H1 (cell line): ENCODE measurements at regions not wholly inside any gene's neighbourhood (a gene's known extent, or its start where the extent isn't known, plus 50 kb on each side); places are given as distances from the start of the nearest gene placed in this dataset.

Experiments
- BACH1 ChIP-seq: IDR thresholded peaks from 2 replicates; pipeline ENCODE4 v1.6.1; 2012; ENCODE audit warnings: low read length, improper control_type of control experiment
- CHD2 ChIP-seq: IDR thresholded peaks from 2 replicates; pipeline ENCODE4 v1.6.1; 2012; ENCODE audit warnings: low read length, improper control_type of control experiment
- CREB1 ChIP-seq: IDR thresholded peaks from 2 replicates; pipeline ENCODE4 v1.6.1; 2012; ENCODE audit warnings: inconsistent platforms
- EP300 ChIP-seq, 2 experiments: IDR thresholded peaks; 1 replicate in 1 of 2; 2 replicates in 1 of 2; pipeline ENCODE4 v1.6.1; 2011 to 2012; ENCODE audit warnings: low read depth in 2 of 2, low read length in 2 of 2, mild to moderate bottlenecking in 2 of 2, borderline replicate concordance in 1 of 2, inconsistent platforms in 1 of 2, moderate library complexity in 1 of 2
- GTF2F1 ChIP-seq: IDR thresholded peaks from 2 replicates; pipeline ENCODE4 v1.6.1; 2012; ENCODE audit warnings: low read depth, low read length, improper control_type of control experiment, borderline replicate concordance
- HDAC2 ChIP-seq, 2 experiments: fragments of 300-600 bp in 1 of 2; sonication (generic) in 1 of 2; IDR thresholded peaks; 2 replicates each; pipeline ENCODE4 v1.6.1; 2011 to 2012; ENCODE audit warnings: low read depth in 2 of 2, low read length in 2 of 2, mild to moderate bottlenecking in 2 of 2, moderate library complexity in 2 of 2, borderline replicate concordance in 1 of 2, inconsistent platforms in 1 of 2
- JUN ChIP-seq: IDR thresholded peaks from 2 replicates; pipeline ENCODE4 v1.6.1; 2011; ENCODE audit warnings: low read depth, mild to moderate bottlenecking, improper control_type of control experiment, low read length
- JUND ChIP-seq: IDR thresholded peaks from 2 replicates; pipeline ENCODE4 v1.6.1; 2011; ENCODE audit warnings: mild to moderate bottlenecking, improper control_type of control experiment, low read length
- KDM5A ChIP-seq: fragments of 200-600 bp; IDR thresholded peaks from 2 replicates; pipeline ENCODE4 v1.7.1; 2012; ENCODE audit warnings: mild to moderate bottlenecking, low read length, inconsistent platforms, mixed read lengths
- NANOG ChIP-seq: IDR thresholded peaks from 2 replicates; pipeline ENCODE4 v1.6.1; 2011; ENCODE audit warnings: low read length, low read depth, mild to moderate bottlenecking, inconsistent platforms; ENCODE audit not compliant: insufficient read depth, poor library complexity, severe bottlenecking
- RAD21 ChIP-seq, 2 experiments: IDR thresholded peaks in 1 of 2; conservative IDR thresholded peaks in 1 of 2; 2 replicates each; pipeline ENCODE4 v1.6.1; 2011; ENCODE audit warnings: low read depth in 2 of 2, low read length in 2 of 2, improper control_type of control experiment in 1 of 2, inconsistent platforms in 1 of 2, mild to moderate bottlenecking in 1 of 2, moderate library complexity in 1 of 2
- RFX5 ChIP-seq: IDR thresholded peaks from 2 replicates; pipeline ENCODE4 v1.6.1; 2011; ENCODE audit warnings: low read depth, low read length, improper control_type of control experiment, borderline replicate concordance
- SIRT6 ChIP-seq: IDR thresholded peaks from one replicate; pipeline ENCODE4 v1.7.1; 2012; ENCODE audit warnings: low read length, inconsistent platforms
- SP1 ChIP-seq: IDR thresholded peaks from 2 replicates; pipeline ENCODE4 v1.6.1; 2011; ENCODE audit warnings: low read depth, low read length
- TBP ChIP-seq: IDR thresholded peaks from 2 replicates; pipeline ENCODE4 v1.6.1; 2011; ENCODE audit warnings: low read depth, low read length, improper control_type of control experiment
- TF ChIP-seq, protein P1 (sequence below): IDR thresholded peaks from 2 replicates; pipeline ENCODE4 v1.6.1; 2012; ENCODE audit warnings: low read length, inconsistent platforms
- TF ChIP-seq, protein P2 (sequence below): IDR thresholded peaks from 2 replicates; pipeline ENCODE4 v1.6.1; 2011; ENCODE audit warnings: low read length, improper control_type of control experiment
- TF ChIP-seq, protein P3 (sequence below), 3 experiments: IDR thresholded peaks; 1 replicate in 2 of 3; 2 replicates in 1 of 3; pipeline versions ENCODE4 v1.5.1 to v1.6.1; 2011; ENCODE audit warnings: low read length in 3 of 3, mild to moderate bottlenecking in 3 of 3, inconsistent platforms in 2 of 3, low read depth in 1 of 3, moderate library complexity in 1 of 3; ENCODE audit not compliant: insufficient read depth in 1 of 3; ENCODE audit errors: control extremely low read depth in 1 of 3

DNA sequence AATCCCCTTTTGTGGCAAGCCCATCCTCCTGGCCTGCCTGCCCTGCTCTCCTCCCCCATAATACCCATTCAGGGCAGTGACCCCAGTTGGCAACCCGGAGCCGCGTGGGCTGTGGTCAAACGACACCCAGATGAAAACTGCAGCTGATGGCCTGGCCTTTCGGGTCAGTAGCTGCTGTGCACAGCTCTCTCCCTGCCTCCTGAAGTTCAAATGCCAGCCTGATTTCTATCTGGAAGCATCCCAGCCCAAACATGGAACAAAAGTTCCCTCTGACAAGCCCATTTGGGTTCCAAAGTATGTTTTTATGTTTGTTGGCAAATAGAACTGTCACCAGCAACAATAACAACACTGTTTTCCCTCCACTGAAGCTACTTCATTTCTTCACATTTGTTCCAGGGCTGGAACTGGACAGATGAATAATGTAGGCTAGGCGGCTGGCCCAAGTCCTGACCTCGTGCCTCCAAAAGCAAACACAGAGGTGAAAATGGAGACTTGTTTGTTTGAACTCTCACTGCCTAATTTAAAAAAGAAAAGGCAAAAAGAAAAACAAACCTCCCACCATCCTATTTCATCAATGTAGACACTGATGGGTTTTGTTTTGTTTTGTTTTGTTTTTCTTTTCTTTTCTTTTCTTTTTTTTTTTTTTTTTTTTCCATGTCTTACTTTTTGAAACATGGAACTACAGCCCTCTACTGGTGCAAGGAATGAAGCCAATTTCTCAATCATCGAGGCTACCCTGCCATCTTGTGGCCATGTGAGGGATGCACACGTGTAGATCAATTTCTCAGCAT is 179.0 kb downstream of the ADSS2 start (continued):
- TF ChIP-seq, protein P1, sequence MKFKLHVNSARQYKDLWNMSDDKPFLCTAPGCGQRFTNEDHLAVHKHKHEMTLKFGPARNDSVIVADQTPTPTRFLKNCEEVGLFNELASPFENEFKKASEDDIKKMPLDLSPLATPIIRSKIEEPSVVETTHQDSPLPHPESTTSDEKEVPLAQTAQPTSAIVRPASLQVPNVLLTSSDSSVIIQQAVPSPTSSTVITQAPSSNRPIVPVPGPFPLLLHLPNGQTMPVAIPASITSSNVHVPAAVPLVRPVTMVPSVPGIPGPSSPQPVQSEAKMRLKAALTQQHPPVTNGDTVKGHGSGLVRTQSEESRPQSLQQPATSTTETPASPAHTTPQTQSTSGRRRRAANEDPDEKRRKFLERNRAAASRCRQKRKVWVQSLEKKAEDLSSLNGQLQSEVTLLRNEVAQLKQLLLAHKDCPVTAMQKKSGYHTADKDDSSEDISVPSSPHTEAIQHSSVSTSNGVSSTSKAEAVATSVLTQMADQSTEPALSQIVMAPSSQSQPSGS: no peak
- TF ChIP-seq CREB1 (peak; percentile 57; the same call in 1 of the 2 replicates), TBP (no peak), JUND (peak; percentile 59), BACH1 (no peak), JUN (0 out of 2 replicates have a peak, but pooled peaks have one; percentile 20), SP1 (no peak), EP300 (IDR thresholded peaks at IDR 0.05; ENCODE audit: borderline replicate concordance in 1 of 2, low read depth in 2 of 2, low read length in 2 of 2) (no peak), RFX5 (no peak), KDM5A (no peak), HDAC2 (IDR thresholded peaks at IDR 0.05; ENCODE audit: borderline replicate concordance in 1 of 2, low read depth in 2 of 2, low read length in 2 of 2) (no peak), RAD21 (IDR thresholded peaks at IDR 0.05 in 1 of 2, conservative IDR thresholded peaks at IDR 0.05 in 1 of 2; ENCODE audit: low read depth in 2 of 2, low read length in 2 of 2) (peak; percentile 97 to 100), NANOG (no peak), CHD2 (no peak), GTF2F1 (no peak), SIRT6 (no peak)
- TF ChIP-seq, protein P2, sequence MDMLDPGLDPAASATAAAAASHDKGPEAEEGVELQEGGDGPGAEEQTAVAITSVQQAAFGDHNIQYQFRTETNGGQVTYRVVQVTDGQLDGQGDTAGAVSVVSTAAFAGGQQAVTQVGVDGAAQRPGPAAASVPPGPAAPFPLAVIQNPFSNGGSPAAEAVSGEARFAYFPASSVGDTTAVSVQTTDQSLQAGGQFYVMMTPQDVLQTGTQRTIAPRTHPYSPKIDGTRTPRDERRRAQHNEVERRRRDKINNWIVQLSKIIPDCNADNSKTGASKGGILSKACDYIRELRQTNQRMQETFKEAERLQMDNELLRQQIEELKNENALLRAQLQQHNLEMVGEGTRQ: no peak
- TF ChIP-seq, protein P3, sequence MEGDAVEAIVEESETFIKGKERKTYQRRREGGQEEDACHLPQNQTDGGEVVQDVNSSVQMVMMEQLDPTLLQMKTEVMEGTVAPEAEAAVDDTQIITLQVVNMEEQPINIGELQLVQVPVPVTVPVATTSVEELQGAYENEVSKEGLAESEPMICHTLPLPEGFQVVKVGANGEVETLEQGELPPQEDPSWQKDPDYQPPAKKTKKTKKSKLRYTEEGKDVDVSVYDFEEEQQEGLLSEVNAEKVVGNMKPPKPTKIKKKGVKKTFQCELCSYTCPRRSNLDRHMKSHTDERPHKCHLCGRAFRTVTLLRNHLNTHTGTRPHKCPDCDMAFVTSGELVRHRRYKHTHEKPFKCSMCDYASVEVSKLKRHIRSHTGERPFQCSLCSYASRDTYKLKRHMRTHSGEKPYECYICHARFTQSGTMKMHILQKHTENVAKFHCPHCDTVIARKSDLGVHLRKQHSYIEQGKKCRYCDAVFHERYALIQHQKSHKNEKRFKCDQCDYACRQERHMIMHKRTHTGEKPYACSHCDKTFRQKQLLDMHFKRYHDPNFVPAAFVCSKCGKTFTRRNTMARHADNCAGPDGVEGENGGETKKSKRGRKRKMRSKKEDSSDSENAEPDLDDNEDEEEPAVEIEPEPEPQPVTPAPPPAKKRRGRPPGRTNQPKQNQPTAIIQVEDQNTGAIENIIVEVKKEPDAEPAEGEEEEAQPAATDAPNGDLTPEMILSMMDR (IDR thresholded peaks at IDR 0.05; ENCODE audit: control extremely low read depth in 1 of 3, insufficient read depth in 1 of 3, low read depth in 1 of 3, low read length in 3 of 3): peak; percentile 72 to 99 (median 98)
